Skeletal muscle satellite cell (primary cell): ENCODE measurements at regions not wholly inside any gene's neighbourhood (a gene's known extent, or its start where the extent isn't known, plus 50 kb on each side); places are given as distances from the start of the nearest gene placed in this dataset.

Experiments used
- H3K27me3 ChIP-seq: 2 replicates; pipeline ENCODE4 v1.7.0; 2013; ENCODE audit warnings: low read length; ENCODE audit not compliant: control insufficient read depth, insufficient read depth
- H3K36me3 ChIP-seq: 2 replicates; pipeline ENCODE4 v1.7.0; 2013; ENCODE audit warnings: mild to moderate bottlenecking, control low read depth, low read length; ENCODE audit not compliant: insufficient read depth
- H3K4me1 ChIP-seq: 2 replicates; pipeline ENCODE4 v1.7.0; 2013; ENCODE audit warnings: low read length; ENCODE audit not compliant: control insufficient read depth, insufficient read depth
- H3K4me2 ChIP-seq: 2 replicates; pipeline ENCODE4 v1.7.0; 2013; ENCODE audit warnings: mild to moderate bottlenecking, low read length
- H3K4me3 ChIP-seq: 2 replicates; pipeline ENCODE4 v1.7.0; 2013; ENCODE audit warnings: low read length
- H3K9ac ChIP-seq: 2 replicates; pipeline ENCODE4 v1.7.0; 2013; ENCODE audit warnings: mild to moderate bottlenecking, low read depth, low read length, moderate library complexity
- H3K9me3 ChIP-seq: replicated peaks from 2 replicates; pipeline ENCODE4 v1.7.0; 2013; ENCODE audit warnings: mild to moderate bottlenecking, control low read depth, low read length

- Histone ChIP-seq H3K36me3 (no peaks in the 10 kb centered on the region), H3K4me1 (peaks cover 10% of the 10 kb centered on the region), H3K9me3 (no peaks in the 10 kb centered on the region), H3K4me3 (no peak overlapping the region), H3K27me3 (no peaks in the 10 kb centered on the region), H3K4me2 (no peak overlapping the region), H3K9ac (no peak overlapping the region)
Measured at GRCh38 chr12:126191949-126192348, 1126.7 kb downstream of the AACS start.

- Histone ChIP-seq H3K36me3 (no peaks in the 10 kb centered on the region), H3K4me3 (no peak overlapping the region), H3K27me3 (no peaks in the 10 kb centered on the region), H3K9ac (no peak overlapping the region), H3K4me2 (no peak overlapping the region), H3K4me1 (peaks cover 10% of the 10 kb centered on the region), H3K9me3 (no peaks in the 10 kb centered on the region)
Measured at GRCh38 chr12:126193190-126193589, 1128.0 kb downstream of the AACS start.

- peaks cover 9% of the 10 kb centered on the region for H3K4me1 ChIP-seq
- no peaks in the 10 kb centered on the region for H3K36me3 ChIP-seq
- H3K9me3 ChIP-seq = no peaks in the 10 kb centered on the region
- no peak overlapping the region for H3K9ac ChIP-seq
- no peaks in the 10 kb centered on the region for H3K27me3 ChIP-seq
- no peak overlapping the region for H3K4me2 ChIP-seq
- no peak overlapping the region for H3K4me3 ChIP-seq
Measured at GRCh38 chr12:126196263-126196662, 1131.0 kb downstream of the AACS start.

- Histone ChIP-seq H3K4me3 (no peak overlapping the region), H3K9ac (no peak overlapping the region), H3K36me3 (no peaks in the 10 kb centered on the region), H3K9me3 (no peaks in the 10 kb centered on the region), H3K4me1 (peaks cover 5% of the 10 kb centered on the region), H3K4me2 (no peak overlapping the region), H3K27me3 (no peaks in the 10 kb centered on the region)
Measured at GRCh38 chr12:126198516-126198915, 1133.3 kb downstream of the AACS start.

- Histone ChIP-seq H3K4me3 (no peak overlapping the region), H3K4me1 (peaks cover 5% of the 10 kb centered on the region), H3K36me3 (no peaks in the 10 kb centered on the region), H3K27me3 (no peaks in the 10 kb centered on the region), H3K9me3 (no peaks in the 10 kb centered on the region), H3K4me2 (no peak overlapping the region), H3K9ac (no peak overlapping the region)
Measured at GRCh38 chr12:126198966-126199692, 1133.9 kb downstream of the AACS start.

GRCh38 chr12:126201981-126202537, 1136.8 kb downstream of the AACS start:
- Histone ChIP-seq H3K9ac (no peak overlapping the region), H3K27me3 (no peaks in the 10 kb centered on the region), H3K9me3 (no peaks in the 10 kb centered on the region), H3K4me2 (no peak overlapping the region), H3K4me1 (peaks cover 5% of the 10 kb centered on the region), H3K36me3 (no peaks in the 10 kb centered on the region), H3K4me3 (no peak overlapping the region)

- Histone ChIP-seq H3K9ac (no peak overlapping the region), H3K36me3 (no peaks in the 10 kb centered on the region)
Measured at GRCh38 chr12:126204326-126204725, 1139.1 kb downstream of the AACS start.

GRCh38 chr12:126210026-126210425, 1144.8 kb downstream of the AACS start:
- no peaks in the 10 kb centered on the region for H3K36me3 ChIP-seq
- H3K4me2 ChIP-seq = no peak overlapping the region
- no peaks in the 10 kb centered on the region for H3K27me3 ChIP-seq
- no peaks in the 10 kb centered on the region for H3K9me3 ChIP-seq
- H3K4me3 ChIP-seq = no peak overlapping the region
- no peak overlapping the region for H3K9ac ChIP-seq
- no peaks in the 10 kb centered on the region for H3K4me1 ChIP-seq

More at GRCh38 chr12:126204326-126204725, 1139.1 kb downstream of the AACS start:
- H3K27me3 ChIP-seq = no peaks in the 10 kb centered on the region
- H3K4me1 ChIP-seq = peaks cover 2% of the 10 kb centered on the region
- no peak overlapping the region for H3K4me3 ChIP-seq
- H3K4me2 ChIP-seq = no peak overlapping the region
- no peaks in the 10 kb centered on the region for H3K9me3 ChIP-seq

GRCh38 chr12:126210448-126210847, 1145.2 kb downstream of the AACS start:
- Histone ChIP-seq H3K4me2 (no peak overlapping the region), H3K27me3 (no peaks in the 10 kb centered on the region), H3K4me1 (no peaks in the 10 kb centered on the region), H3K36me3 (no peaks in the 10 kb centered on the region), H3K4me3 (no peak overlapping the region), H3K9ac (no peak overlapping the region), H3K9me3 (no peaks in the 10 kb centered on the region)

GRCh38 chr12:126212824-126213223, 1147.6 kb downstream of the AACS start:
- Histone ChIP-seq H3K9me3 (no peaks in the 10 kb centered on the region), H3K9ac (no peak overlapping the region), H3K36me3 (no peaks in the 10 kb centered on the region)

GRCh38 chr12:126218697-126219096, 1153.5 kb downstream of the AACS start:
- Histone ChIP-seq H3K27me3 (no peaks in the 10 kb centered on the region), H3K9ac (no peak overlapping the region), H3K9me3 (no peaks in the 10 kb centered on the region), H3K36me3 (no peaks in the 10 kb centered on the region), H3K4me2 (peak overlapping the region; percentile 25), H3K4me1 (peaks cover 22% of the 10 kb centered on the region), H3K4me3 (no peak overlapping the region)

More at GRCh38 chr12:126212824-126213223, 1147.6 kb downstream of the AACS start:
- Histone ChIP-seq H3K4me1 (no peaks in the 10 kb centered on the region), H3K4me2 (no peak overlapping the region), H3K27me3 (no peaks in the 10 kb centered on the region), H3K4me3 (no peak overlapping the region)

GRCh38 chr12:126219139-126219538, 1153.9 kb downstream of the AACS start:
- Histone ChIP-seq H3K36me3 (no peaks in the 10 kb centered on the region), H3K4me3 (no peak overlapping the region), H3K4me2 (peak overlapping the region; percentile 84), H3K4me1 (peaks cover 22% of the 10 kb centered on the region), H3K9ac (no peak overlapping the region), H3K9me3 (no peaks in the 10 kb centered on the region), H3K27me3 (no peaks in the 10 kb centered on the region)
